ENCODE measurements at regions not wholly inside any gene's neighbourhood (a gene's known extent, or its start where the extent isn't known, plus 50 kb on each side); places are given as distances from the start of the nearest gene placed in this dataset.
"Not testable (repeated sequence)": the region's sequence is repeated elsewhere in the genome, so short reads cannot be mapped to it uniquely, and the experiment has no call there.

DNA sequence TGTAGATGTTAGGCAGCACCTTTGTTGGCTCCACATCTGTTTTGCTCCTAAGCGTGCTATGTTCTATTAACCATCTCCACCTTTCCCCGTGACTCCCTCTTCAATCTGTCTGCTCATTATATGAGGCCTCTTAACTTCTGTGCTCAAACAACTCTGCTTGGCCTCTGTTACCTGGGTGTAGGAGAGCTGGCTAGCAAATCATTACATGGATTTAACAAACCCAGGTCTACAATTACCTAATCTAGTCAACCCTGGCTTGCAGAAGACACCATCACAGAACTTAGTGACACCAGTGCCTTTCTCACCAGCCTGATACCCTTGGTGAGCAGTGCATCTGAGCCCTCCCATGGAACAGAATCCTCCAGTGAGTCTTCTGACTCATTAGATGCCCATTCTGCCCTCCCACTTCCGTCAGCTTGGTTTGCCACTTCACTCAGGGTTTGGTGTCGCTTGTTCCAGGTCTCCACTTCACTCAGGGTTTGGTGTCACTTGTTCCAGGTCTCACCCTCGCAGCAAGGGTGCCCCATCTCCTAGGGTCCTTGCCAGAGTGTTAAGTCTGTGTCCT, 92.0 kb upstream of the KIF26B start:
- no peak for DNase-seq (ENCODE audit: low read depth in 2 of 2, low spot score in 1 of 2)

DNA sequence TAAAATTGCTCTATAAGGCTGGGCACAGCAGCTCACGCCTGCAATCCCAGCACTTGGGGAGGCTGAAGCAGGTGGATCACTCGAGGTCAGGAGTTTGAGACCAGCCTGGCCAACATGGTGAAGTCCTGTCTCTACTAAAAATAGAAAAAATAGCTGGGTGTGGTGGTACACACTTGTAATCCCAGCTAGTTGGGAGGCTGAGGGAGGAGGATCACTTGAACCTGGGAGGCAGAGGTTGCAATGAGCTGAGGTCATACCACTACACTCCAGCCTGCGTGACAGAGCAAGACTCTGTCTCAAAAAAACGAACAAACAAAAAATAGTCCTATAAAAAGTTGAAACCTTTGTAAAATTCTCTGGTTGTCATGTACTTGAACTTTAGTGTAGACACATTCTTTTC, 93.0 kb upstream of the KIF26B start:
- not testable (repeated sequence) for DNase-seq (ENCODE audit: low read depth in 2 of 2, low spot score in 1 of 2)

DNA sequence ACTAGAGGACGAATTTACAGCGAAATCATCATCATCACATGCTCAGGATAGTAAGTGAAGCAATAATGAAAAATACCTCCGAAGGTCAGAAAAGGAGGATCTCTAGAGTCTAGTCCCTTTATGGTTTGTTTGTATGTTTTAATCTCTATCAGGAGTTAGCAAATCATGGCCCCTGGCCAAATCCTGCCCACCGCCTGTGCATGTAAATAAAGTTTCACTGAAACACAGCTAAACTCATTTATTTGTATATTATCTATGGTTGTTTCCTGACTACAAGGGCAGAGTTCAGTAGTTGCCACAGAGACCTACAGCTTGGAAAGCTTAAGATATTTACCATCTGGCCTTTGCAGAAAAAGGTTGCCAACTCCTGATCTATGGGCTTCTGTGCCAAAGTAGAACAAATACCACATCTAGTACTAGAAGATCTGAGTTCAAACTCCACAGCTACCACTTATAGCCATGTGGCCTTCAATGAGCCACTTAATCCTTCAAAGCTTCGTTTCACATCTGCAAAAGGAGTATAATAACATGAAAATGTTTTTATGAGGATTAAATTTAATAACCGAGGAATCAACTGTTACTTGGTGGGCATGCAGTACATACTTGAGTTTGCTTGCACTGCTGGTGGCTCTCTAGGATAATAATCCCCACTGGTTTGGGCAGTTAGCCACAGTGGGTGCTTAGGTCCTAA, 94.0 kb upstream of the KIF26B start:
- DNase-seq (ENCODE audit: low read depth in 2 of 2, low spot score in 1 of 2), result no peak

DNA sequence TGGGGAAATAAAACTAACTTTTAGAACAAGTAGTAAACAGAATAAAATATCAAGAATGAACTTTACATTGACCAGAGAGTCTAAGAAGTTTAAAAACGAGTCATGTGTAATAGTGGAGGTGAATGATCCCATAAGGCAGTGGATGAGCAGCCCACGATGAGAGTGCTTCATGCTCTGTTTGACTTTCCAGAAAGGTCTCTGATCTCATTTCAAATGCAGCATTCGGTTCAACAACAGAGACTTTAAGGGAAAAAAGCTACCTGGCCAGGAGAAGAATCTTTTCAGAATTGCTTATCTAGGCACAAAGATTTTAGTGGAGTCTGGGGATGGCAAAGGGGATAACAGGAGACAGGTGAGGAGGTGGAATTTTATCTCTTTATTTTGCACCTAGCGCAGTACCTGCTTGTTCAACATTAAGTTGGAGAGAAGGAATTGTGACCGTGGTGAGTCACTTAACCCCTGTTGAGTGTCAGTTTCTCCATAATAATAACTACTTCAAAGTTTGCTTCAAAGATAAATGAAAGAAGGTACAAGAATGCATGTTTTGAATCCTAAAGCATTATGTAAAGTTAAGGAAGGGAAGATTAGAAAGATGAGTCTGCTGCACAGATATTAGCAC, 94.9 kb upstream of the KIF26B start:
- no peak for DNase-seq (ENCODE audit: low read depth in 2 of 2, low spot score in 1 of 2)

DNA sequence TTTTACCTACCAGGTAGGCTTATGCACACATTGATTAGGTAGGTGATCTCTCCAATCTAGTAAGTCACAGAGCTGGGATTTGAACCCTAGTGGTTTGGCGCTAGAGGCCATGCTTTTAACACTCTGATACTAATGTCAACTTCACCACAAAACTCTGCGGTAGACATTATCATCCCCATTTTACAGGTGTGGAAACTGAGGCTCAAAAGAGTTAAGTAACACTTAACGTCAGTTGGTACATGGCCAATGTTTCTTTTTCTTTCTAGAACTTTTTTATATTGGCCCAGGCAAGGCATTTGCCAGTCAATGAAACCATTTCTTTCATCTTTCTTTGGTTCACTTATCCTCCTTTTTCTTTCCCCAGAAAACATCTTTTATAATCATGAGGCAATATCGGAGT, 95.9 kb upstream of the KIF26B start:
- DNase-seq (ENCODE audit: low read depth in 2 of 2, low spot score in 1 of 2), result no peak

DNA sequence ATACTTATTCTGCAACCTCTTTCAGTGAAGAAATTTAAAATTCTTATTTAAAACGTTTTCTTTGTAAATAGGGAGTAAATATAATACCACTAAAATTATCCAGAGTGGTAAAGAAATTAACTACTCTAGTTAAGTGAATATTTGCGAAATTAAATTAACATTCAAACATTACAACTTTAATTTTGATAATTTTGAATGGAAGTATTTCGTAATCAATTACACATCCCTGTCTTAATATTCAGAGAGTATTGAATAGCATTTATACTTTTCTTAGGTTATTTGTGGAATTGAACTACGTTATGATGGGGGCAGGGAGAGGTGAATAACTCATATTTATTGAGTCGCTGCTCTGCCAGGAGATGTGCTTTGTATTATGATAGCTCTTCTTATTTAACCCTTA, 96.3 kb upstream of the KIF26B start:
- DNase-seq (ENCODE audit: low read depth in 2 of 2, low spot score in 1 of 2), result no peak

DNA sequence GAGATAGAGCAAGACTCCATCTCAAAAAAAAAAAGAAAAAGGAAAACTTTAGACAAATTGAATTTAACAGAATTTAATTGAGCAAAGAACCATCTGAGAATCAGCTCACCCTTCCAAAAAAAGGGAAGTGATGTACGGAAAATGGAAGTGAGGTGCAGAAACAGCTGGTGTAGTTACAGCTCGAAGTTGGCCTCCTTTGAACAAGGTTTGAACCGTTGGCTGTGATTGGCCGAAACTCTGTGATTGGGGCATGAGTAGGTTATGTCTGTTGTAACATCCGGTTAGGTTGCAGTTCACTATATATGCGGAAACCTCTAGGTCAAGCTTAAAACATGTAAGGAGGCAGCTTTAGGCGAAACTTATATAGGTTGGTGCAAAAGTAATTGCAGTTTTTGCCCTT, 97.9 kb upstream of the KIF26B start:
- DNase-seq (ENCODE audit: low read depth in 2 of 2, low spot score in 1 of 2), result no peak

DNA sequence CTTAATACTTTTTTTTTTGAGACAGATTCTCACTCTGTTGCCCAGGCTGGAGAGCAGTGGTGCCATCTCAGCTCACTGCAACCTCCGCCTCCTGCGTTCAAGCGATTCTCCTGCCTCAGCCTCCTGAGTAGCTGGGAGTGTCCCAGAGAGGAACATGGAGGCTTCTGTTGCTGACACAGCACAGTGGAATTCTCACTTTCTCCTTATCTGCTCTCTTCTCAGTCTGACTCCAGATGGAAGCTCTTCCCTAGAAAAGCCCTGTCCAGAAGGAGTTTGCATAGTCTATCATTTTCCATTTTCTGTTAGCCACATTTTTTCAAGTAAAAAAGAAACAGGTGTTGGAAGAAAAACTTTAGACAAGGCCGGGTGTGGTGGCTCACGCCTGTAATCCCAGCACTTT, 98.5 kb upstream of the KIF26B start:
- not testable (repeated sequence) for DNase-seq (ENCODE audit: low read depth in 2 of 2, low spot score in 1 of 2)

DNA sequence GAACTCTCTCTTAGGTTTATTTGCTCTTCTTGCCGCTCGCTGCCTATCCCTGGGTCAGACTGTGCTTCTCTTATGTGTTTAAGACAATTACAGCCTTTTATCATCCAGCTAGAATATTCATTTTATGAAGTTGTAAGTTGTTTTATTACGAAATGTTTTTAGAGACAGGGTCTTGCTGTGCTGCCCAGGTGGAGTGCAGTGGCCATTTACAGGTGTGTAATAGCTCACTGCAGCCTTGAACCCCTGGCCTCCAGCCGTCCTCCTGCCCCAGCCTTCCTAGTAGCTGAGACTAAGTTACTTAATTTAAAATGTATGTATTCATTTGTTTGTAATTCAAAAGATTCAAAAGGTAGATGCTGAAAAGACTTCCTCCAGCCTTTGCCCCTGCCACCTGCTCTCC, 99.0 kb upstream of the KIF26B start:
- no peak for DNase-seq (ENCODE audit: low read depth in 2 of 2, low spot score in 1 of 2)

DNA sequence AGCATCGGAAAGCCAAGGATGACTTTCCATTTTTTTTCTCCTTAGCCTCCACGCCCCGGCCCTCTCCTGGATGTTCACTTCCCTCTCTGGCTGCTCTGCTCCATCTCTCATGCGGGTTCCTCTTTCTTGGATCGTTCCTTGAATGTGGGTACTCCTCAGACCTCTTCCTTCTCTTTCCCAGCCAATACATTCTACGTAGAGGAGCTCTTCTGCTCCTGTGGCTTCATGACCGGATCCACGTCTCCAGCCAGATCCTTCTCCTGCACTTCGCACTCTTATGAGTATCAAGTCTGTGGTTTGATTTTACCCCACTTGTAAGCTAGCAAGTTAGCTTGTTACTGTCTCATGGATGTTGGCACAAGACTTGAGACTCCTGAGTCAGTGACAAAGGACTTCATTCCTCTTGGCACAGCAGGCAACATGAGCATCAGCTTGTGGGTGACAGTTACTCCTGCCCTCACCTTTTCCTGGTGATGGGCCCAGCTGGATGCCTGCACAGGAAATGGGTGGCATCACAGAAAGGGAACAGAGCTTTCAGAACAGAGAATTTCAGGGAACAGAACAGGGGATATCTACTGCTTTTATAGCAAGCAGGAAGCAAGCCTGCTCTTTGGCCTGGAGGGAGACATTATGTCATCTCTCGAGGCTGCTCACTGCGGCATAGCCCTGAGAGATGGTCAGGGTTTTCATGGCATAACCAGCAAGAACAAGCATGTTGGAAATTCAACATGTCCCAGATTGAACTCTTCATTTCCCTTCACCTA, 100.1 kb upstream of the KIF26B start:
- no peak for DNase-seq (ENCODE audit: low read depth in 2 of 2, low spot score in 1 of 2)

DNA sequence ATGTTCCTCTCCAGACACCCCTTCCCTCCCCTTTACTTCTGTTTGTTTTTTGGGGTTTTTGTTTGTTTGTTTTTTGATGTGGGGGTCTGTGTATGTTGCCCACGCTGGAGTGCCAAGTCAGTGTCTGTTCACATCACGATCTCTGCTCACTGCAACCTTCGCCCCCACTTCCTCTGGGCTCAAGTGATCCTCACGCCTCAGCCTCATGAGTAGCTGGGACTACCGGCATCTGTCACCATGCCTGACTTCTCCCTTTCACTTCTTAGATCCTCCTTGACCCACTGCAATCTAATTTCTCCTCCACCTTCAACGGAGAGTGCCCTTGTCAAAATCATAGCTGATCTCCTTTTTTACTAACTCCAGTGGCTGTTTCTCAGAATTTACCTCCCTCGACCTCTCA, 100.7 kb upstream of the KIF26B start:
- DNase-seq (ENCODE audit: low read depth in 2 of 2, low spot score in 1 of 2), result no peak

DNA sequence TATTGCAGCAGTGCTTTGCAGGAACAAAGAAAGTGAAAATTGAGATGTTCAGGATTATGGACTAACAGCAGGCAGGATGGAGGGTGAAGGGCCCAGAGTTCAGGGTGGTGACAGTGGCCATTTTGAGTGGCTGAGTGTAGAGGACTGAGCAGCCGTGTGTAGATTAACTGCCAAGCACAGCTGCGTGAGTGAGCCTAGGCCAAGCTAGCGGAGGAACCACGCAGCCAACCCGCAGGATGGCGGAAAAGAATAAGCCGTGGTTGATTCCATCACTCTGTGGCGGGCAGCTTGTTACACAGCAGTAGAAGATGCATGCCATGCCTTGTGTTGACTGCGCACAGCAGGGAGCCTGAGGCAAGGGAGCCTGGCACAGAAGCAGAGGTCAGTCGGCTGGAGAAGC, 102.5 kb upstream of the KIF26B start:
- no peak for DNase-seq (ENCODE audit: low read depth in 2 of 2, low spot score in 1 of 2)

DNA sequence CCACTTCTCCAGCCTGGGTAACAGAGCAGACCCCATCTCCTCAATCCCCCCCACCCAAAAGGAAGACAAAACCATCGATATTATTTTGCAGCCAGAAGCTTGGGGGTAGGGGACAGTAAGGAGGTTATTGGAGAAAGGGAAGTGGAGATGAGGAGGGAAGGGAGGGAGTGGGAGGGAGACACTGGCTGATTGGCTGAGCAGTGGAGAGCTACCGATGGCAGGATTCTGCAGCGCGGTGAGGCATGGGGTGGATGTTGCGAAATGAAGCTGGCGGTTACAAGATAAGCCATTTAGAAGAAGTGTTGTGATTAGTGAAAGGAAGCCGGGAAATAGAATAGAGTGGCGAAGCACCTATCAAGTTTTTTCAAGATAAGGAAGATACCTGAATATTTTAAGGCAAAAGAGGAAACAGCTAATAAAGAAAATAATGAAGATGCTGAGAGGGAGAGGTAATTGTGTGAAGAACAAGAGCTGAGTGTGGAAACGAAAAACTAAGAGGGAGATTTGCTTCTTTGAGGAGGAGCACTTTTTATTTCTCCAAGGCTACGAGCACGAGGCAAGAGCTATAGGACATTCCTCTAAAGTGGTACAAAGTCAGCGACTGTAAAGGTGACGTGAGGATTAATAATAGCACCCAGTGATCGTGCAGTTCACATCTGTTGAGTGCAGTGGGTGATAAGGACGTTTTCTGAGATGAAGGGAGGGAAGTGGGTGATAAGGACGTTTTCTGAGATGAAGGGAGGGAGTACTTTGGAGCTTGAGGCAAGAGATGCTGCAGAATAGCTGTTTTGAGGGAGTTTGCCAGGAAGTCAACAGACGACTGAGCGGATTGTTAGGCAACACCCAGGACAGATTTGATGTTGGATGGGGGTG, 103.2 kb upstream of the KIF26B start:
- no peak for DNase-seq (ENCODE audit: low read depth in 2 of 2, low spot score in 1 of 2)

DNA sequence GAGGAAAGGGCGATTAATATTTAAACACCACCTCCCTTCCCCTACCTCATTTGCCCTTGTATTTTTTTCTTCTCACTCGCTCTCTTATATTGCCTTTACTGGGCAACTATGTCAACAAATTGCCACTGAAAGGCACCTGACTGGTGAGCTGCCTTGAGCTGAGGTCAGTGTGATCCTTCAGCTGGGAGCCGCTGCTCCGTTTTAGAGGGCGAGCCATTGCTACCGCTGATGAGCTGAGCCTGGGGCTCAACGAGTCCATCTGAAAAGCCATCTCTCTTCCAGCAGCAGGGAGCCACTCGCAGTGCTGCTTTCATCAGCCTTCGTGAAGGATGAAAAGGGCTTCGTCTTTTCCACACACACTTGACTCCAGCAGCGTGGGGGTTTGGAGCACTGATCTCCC, 108.0 kb upstream of the KIF26B start:
- no peak for DNase-seq (ENCODE audit: low read depth in 2 of 2, low spot score in 1 of 2)

DNA sequence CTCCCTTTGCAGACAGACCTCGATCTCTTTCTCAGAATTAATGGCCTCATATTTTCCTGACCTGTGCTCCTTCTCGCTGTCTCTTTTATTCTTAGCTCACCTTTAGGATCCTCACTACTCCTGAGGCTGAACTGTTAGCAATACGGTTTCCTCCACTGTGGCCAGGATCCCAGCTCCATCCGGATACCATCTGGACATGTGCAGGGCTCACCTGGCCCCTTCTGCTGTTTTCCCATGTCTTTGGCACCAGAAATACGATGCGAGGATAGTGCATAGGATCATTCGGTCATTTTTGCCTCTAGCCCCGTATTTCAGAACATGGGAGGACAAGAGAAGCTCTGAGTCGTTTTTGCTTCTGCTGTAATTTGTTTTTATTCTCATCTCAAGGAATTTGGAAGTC, 108.5 kb upstream of the KIF26B start:
- no peak for DNase-seq (ENCODE audit: low read depth in 2 of 2, low spot score in 1 of 2)

DNA sequence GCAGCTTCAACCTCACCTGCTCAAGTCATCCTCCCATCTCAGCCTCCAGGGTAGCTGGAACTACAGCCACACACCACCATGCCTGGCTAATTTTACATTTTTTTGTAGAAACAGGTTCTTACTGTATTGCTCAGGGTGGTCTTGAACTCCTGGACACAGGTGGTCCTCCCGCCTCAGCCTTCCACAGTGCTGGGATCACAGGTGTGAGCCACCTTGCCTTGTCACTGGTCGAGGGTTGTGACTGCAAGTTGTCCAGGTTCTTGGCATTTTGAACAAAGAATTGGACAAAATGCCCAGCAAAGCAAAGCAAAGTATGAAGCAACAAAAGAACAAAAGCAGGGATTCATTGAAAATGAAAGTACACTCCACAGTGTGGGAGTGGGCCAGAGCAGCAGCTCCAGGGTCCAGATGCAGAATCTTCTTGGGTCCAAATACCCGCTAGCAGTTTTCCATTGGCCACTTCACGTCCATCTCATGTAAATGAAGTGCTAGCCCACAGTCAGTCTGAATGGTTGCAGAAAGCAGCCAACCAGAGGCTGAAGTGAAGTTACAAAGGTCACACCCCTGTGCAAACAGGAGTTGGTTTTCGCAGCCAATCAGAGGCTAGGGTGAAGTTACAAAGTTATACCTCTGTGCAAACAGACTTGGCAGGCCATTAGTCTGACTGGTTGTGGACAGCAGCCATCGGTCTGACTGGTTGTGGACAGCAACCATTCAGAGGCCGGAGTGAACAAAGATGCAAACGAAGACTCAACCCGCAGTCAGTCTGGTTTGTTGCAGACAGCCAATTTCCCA, 109.5 kb upstream of the KIF26B start:
- no peak for DNase-seq (ENCODE audit: low read depth in 2 of 2, low spot score in 1 of 2)

DNA sequence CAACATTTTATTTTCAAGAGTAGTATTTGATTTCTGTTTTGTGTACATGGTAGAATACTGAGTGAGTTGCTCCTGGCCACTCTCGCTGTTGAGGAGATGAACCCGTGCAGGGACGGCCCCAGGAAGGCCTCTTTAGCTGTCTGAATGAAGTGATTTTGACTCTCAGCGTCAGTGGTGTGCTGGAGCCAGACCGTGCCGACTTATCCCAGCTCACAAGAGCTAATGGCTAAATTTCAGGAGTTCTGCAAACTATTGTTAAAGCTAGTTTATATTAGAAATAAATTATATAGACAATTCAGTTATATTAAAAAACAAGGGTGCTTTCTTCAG, 111.2 kb upstream of the KIF26B start:
- DNase-seq (ENCODE audit: low read depth in 2 of 2, low spot score in 1 of 2), result no peak

DNA sequence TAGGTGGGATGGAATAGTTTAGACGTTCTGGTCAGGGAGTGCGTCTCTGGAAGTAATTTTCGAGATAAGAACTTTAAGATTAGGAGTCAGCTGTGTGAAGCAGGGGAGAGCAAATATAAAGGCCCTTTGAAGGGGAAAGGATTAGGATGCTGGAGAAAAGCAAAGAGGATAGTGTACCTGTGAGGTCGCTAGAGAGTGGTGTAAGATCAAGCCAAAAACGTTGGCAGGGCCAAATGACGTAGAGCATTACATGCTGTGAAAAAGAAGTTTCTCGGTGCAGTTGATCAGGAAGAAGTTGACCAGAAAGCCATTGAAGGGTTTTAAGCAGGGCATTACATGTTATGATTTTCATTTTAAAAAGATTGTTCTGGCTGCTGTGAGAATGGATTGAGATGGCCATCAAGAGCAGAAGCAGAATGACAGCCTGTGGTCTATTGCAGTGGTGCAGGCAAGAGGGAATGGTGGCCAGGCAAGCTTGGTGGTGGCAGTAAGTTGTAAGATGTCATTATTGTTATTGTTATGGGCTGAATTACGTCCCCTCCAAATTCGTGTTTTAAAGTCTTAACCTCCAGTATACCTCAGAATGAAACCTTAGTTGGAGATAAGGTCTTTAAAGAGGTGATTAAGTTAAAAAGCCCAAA, 113.6 kb upstream of the KIF26B start:
- DNase-seq (ENCODE audit: low read depth in 2 of 2, low spot score in 1 of 2), result no peak

DNA sequence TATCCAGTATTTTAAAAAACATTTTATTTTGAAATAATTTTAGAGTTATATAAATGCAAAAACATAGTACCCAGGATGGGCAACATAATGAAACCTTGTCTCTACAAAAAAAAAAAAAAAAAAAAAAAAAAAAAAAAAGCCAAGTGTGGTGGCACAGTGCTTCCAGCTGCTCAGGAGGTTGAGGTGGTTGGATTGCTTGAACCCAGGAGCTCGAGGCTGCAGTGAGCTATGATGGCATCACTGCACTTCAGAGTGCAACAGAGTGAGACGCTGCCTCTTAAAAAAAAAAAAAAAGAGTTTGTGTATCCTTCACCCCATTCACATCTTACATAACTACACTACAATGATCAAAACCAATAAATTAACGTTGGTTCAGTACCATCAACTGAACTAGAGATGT, 115.6 kb upstream of the KIF26B start:
- no peak for DNase-seq (ENCODE audit: low read depth in 2 of 2, low spot score in 1 of 2)

DNA sequence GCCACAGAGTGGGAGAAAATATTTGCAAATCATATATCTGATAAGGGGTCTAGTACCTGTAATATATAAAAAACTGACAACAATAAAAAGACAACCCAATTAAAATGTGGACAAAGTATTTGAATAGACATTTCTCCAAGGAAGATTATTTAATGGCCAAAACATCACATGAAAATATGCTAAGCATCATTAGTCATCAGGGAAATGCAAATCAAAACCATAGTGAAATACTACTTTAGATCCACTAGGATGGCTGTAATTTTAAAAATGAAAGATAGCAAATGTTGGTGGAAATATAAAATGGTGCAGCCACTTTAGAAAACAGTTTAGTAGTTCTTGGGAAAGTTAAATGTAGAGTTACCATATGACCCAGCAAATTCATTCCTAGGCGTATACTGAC, 118.7 kb upstream of the KIF26B start:
- DNase-seq (ENCODE audit: low read depth in 2 of 2, low spot score in 1 of 2), result no peak
